KOPT-K1 (cell line): ENCODE measurements at regions not wholly inside any gene's neighbourhood (a gene's known extent, or its start where the extent isn't known, plus 50 kb on each side); places are given as distances from the start of the nearest gene placed in this dataset.

Source experiments
- H3K27ac ChIP-seq: fragments of 200-600 bp; sonication (generic); 2 replicates; pipeline ENCODE4 v1.5.1; 2016; ENCODE audit warnings: antibody characterized with exemption, mild to moderate bottlenecking, low read depth, low read length; ENCODE audit not compliant: poor library complexity, severe bottlenecking
- H3K36me3 ChIP-seq: fragments of 200-600 bp; sonication (generic); 2 replicates; pipeline ENCODE4 v1.5.1; 2017; ENCODE audit warnings: antibody characterized with exemption, mild to moderate bottlenecking, low read length, moderate library complexity; ENCODE audit not compliant: insufficient read depth
- H3K9me3 ChIP-seq: fragments of 200-600 bp; sonication (generic); 2 replicates; pipeline ENCODE4 v1.5.1; 2017; ENCODE audit warnings: antibody characterized with exemption, low read length, mild to moderate bottlenecking; ENCODE audit not compliant: insufficient read depth, poor library complexity, severe bottlenecking

GRCh38 chr4:135605076-135605475 is 1403.5 kb upstream of the PABPC4L start:
- H3K9me3 ChIP-seq: no peaks in the 10 kb centered on the region

GRCh38 chr4:135604531-135604930 is 1402.9 kb upstream of the PABPC4L start:
- Histone ChIP-seq H3K36me3 (no peaks in the 10 kb centered on the region), H3K9me3 (no peaks in the 10 kb centered on the region), H3K27ac (no peak overlapping the region)

More at GRCh38 chr4:135605076-135605475, 1403.5 kb upstream of the PABPC4L start:
- Histone ChIP-seq H3K27ac (no peak overlapping the region), H3K36me3 (no peaks in the 10 kb centered on the region)

- H3K9me3 ChIP-seq: no peaks in the 10 kb centered on the region
- H3K36me3 ChIP-seq: no peaks in the 10 kb centered on the region
- no peak overlapping the region for H3K27ac ChIP-seq
Measured at GRCh38 chr4:135601351-135601750, 1399.8 kb upstream of the PABPC4L start.

- H3K9me3 ChIP-seq: no peaks in the 10 kb centered on the region
- no peaks in the 10 kb centered on the region for H3K36me3 ChIP-seq
- no peak overlapping the region for H3K27ac ChIP-seq
Measured at GRCh38 chr4:135598151-135598550, 1396.6 kb upstream of the PABPC4L start.

- H3K9me3 ChIP-seq: no peaks in the 10 kb centered on the region
- H3K27ac ChIP-seq: no peak overlapping the region
- no peaks in the 10 kb centered on the region for H3K36me3 ChIP-seq
Measured at GRCh38 chr4:135594521-135594920, 1392.9 kb upstream of the PABPC4L start.

GRCh38 chr4:135575041-135575440 is 1373.5 kb upstream of the PABPC4L start:
- H3K27ac ChIP-seq: no peak overlapping the region
- no peaks in the 10 kb centered on the region for H3K36me3 ChIP-seq
- no peaks in the 10 kb centered on the region for H3K9me3 ChIP-seq

GRCh38 chr4:135573251-135573650 is 1371.7 kb upstream of the PABPC4L start:
- Histone ChIP-seq H3K27ac (no peak overlapping the region), H3K36me3 (no peaks in the 10 kb centered on the region), H3K9me3 (no peaks in the 10 kb centered on the region)

GRCh38 chr4:135564090-135564489 is 1362.5 kb upstream of the PABPC4L start:
- Histone ChIP-seq H3K36me3 (no peaks in the 10 kb centered on the region), H3K27ac (no peak overlapping the region), H3K9me3 (no peaks in the 10 kb centered on the region)

GRCh38 chr4:135553213-135553612 is 1351.6 kb upstream of the PABPC4L start:
- H3K9me3 ChIP-seq: no peaks in the 10 kb centered on the region
- H3K27ac ChIP-seq: no peak overlapping the region
- no peaks in the 10 kb centered on the region for H3K36me3 ChIP-seq

- H3K36me3 ChIP-seq: no peaks in the 10 kb centered on the region
- H3K27ac ChIP-seq: no peak overlapping the region
- no peaks in the 10 kb centered on the region for H3K9me3 ChIP-seq
Measured at GRCh38 chr4:135552131-135552530, 1350.5 kb upstream of the PABPC4L start.

GRCh38 chr4:135548711-135549110 is 1347.1 kb upstream of the PABPC4L start:
- no peaks in the 10 kb centered on the region for H3K36me3 ChIP-seq
- no peak overlapping the region for H3K27ac ChIP-seq
- no peaks in the 10 kb centered on the region for H3K9me3 ChIP-seq

- Histone ChIP-seq H3K9me3 (no peaks in the 10 kb centered on the region), H3K27ac (no peak overlapping the region), H3K36me3 (no peaks in the 10 kb centered on the region)
Measured at GRCh38 chr4:135545616-135546317, 1344.2 kb upstream of the PABPC4L start.

GRCh38 chr4:135538698-135539097 is 1337.1 kb upstream of the PABPC4L start:
- Histone ChIP-seq H3K36me3 (no peaks in the 10 kb centered on the region), H3K9me3 (no peaks in the 10 kb centered on the region), H3K27ac (no peak overlapping the region)

- H3K27ac ChIP-seq: no peak overlapping the region
- no peaks in the 10 kb centered on the region for H3K9me3 ChIP-seq
- no peaks in the 10 kb centered on the region for H3K36me3 ChIP-seq
Measured at GRCh38 chr4:135533053-135533452, 1331.5 kb upstream of the PABPC4L start.

GRCh38 chr4:135532132-135532531 is 1330.5 kb upstream of the PABPC4L start:
- no peak overlapping the region for H3K27ac ChIP-seq
- H3K36me3 ChIP-seq: no peaks in the 10 kb centered on the region
- no peaks in the 10 kb centered on the region for H3K9me3 ChIP-seq

GRCh38 chr4:135515295-135515694 is 1313.7 kb upstream of the PABPC4L start:
- Histone ChIP-seq H3K27ac (no peak overlapping the region), H3K9me3 (no peaks in the 10 kb centered on the region), H3K36me3 (no peaks in the 10 kb centered on the region)
